ENCODE measurements at regions not wholly inside any gene's neighbourhood (a gene's known extent, or its start where the extent isn't known, plus 50 kb on each side); places are given as distances from the start of the nearest gene placed in this dataset.

- TF ChIP-seq EZH2 (IDR thresholded peaks at IDR 0.05; ENCODE audit: low read depth) (no peak), CTCF (conservative IDR thresholded peaks at IDR 0.05) (no peak)
Observed at GRCh38 chr16:80309178-80309577, 231.6 kb upstream of the DYNLRB2 start.

All from PC-9 (cell line).